Stimulated activated CD4-positive, alpha-beta T cell treated with anti-CD3 and anti-CD28 coated beads, TNF-alpha, amount 100 ng/mL, for 24 hours (primary cell): ENCODE measurements at regions not wholly inside any gene's neighbourhood (a gene's known extent, or its start where the extent isn't known, plus 50 kb on each side); places are given as distances from the start of the nearest gene placed in this dataset.

Experiments used
- DNase-seq, 3 experiments: peaks; one replicate each; pipeline ENCODE4 v3.0.0-alpha.2; 2020; ENCODE audit warnings: low read depth in 3 of 3

DNA sequence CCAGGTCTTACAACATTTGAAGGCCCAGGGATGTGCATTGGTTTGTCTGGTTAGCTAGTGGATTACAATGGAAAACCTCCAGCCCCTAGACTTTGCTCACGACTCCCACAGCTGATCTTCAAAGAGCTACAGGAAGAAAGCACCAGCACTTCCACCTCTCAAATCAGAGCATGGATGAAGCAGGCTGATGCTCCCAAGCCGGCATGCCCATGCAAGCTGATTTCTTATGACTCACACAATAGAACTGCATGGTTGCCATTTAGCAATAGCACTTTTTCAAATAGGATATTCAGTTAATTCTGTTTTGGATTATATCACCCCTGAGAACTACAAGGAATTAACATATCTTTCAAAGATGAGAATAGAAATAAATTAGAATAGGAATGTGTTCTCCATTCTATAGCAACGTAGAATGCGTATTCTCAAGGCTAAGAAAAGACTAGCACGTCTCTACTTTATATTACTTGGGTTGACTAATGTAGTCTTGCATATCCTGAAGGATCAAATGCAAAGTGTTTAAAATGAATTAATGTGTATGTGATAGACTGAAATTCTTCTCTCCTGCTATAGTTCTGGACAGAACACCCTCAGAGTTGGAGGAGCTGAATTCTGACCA, 292.4 kb downstream of the TRIB2 start:
- DNase-seq: no peak

- DNase-seq: no peak
Observed at GRCh38 chr2:13010283-13010682, 293.5 kb downstream of the TRIB2 start.

DNA sequence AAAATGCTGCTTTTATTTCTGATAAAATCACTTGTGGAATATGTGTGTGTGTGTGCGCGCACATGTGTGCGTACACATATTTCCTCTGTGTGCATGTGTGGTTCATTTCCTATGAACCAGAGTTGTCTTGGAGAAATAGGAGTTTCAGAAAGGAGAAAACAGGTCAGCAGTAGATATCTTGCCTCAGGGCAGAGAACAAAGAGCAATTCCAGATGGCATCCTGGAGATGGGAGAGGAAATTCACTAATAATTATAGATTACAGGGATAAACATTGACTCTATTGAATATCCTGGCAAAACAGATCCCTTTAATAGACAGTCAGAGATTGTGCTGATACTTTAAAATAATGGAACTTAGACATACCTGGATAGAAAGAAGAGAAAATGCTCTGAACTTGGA, 298.0 kb downstream of the TRIB2 start:
- no peak for DNase-seq

DNA sequence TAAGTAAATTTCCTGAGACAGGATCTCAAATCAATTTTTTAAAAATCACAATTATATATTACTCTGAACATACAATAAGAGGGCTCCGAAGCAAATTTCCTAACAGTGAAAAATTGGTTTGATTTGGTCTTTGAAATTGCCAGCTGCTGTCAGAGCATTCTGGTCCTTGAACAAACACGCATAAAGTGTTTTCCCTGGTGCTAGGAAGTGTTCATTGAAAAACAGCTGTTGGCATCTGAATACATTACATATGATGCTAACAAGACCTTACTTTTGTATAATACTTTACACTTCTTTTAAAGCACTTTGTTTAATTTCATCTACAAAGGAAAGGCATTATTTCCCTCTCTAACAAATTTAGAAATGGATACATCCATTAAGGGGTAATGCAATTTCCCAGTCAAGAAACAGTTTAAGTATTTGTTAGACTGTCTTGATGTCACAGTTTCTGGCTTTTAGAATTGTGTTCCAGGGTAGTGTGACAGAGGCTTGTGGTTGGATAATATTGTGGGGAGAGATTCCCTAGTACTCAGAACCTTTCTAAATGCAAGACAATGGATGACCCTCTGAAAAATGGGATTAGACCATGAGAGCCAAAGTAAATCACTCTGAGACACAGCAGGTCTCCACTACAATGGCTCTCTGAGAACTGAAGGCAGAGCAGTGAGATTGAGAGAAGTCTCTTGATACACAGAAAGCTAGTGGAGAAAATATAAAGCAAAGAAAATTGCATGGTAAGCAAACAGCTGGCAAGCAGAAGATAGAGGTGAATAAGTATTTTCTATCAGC, 299.0 kb downstream of the TRIB2 start:
- DNase-seq: no peak

GRCh38 chr2:13018490-13018889, 301.8 kb downstream of the TRIB2 start:
- DNase-seq: no peak

GRCh38 chr2:13019781-13020180, 303.0 kb downstream of the TRIB2 start:
- no peak for DNase-seq

DNA sequence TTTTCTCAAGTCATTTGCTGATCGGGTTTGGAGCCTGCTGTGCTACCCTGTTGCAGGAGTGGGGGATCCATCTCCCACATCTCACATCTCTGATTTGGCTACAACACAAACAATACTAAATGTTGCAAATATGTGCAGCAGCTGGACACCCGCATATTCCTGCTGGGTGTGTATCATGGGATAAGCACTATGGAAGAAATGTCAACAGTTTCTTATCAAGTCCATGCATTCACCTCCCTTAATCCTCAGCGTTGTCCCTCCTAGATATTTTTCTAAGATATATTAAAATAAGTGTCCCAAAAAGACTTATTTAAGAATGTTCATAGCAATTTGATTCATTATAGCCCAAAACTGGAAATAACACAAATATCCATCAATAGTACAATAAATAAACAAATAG, 303.7 kb downstream of the TRIB2 start:
- no peak for DNase-seq

DNA sequence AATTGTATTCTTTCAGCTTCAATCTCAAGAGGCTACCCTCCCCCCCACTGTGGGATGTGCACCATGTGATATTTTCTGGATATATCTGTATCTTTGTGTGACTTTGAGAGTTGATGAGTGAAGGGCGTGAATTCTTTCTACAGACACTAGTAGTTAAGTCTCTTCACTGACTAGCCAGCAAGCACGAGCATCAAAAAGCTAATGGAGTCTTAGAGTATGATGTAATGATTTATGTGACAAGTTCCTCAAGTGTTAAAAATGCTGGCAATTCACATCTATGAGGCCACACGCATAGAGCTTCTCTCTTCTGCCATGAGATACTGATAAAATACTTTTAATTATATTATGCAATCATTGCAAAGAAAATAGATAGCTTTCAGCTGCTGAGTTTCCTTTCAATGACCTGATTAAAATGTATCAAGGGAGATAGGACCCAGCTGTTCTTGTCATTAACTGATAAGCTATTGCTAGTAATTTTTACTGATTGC, 304.8 kb downstream of the TRIB2 start:
- DNase-seq: no peak

GRCh38 chr2:13030606-13031005, 313.9 kb downstream of the TRIB2 start:
- no peak for DNase-seq

GRCh38 chr2:13034861-13035260, 318.1 kb downstream of the TRIB2 start:
- DNase-seq: no peak

- DNase-seq: no peak
Observed at GRCh38 chr2:13035866-13036265, 319.1 kb downstream of the TRIB2 start.

GRCh38 chr2:13040043-13040442, 323.3 kb downstream of the TRIB2 start:
- DNase-seq: no peak

- DNase-seq: no peak
Observed at GRCh38 chr2:13046557-13047165, 329.9 kb downstream of the TRIB2 start.

DNA sequence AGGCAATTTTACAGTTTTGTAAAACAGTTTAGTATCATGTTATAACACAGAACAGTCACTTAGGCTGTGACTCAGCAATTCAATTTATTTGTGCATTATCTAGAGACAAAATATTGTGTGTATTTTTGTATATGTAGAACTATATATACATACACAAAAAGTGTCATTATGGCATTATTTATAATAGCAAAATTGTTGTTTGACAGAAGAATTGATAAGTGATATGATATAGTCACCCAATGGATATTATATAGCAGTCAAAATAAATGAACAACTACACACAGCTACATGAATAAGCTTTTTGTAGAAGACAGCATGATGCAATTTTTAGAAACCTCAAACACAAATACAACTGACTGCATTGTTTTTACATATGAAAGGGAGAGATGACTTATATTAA, 334.0 kb downstream of the TRIB2 start:
- no peak for DNase-seq

DNA sequence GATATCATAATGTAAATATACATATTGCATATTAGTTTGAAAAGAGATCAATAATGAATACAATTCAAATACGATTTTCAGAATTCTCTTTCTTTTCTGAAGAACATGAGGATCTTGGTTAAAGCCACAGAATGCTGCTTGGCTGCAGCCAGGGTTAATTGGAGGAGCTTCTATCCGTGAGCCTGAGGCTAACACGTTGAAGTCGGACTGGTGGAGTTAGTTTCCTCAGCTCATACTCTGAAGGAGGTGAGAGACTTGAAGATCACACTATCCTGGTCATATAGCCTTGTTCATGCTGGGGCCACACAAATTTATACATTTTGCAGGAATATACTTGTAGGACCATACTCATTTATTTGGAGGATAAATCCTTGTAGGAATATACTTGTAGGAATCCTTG, 335.8 kb downstream of the TRIB2 start:
- no peak for DNase-seq

GRCh38 chr2:13056259-13056843, 339.6 kb downstream of the TRIB2 start:
- DNase-seq: no peak

DNA sequence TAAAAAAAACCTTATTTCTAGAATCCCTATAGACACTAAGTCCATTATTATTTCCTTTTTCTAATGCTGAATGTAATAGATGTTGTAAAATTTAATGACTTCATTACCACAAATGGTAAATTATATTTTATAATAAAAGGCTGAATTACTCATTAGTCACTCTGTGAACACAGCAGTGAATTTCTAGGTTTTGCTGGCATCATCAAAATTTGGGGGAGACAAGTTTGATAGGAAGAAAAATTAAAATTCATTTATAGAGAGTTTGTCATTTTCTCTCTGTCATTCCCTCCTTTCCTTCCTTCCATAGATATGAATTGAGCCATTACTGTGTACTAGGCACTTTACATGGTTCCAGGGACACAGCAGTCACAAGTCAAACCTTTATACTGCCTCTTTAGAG, 340.9 kb downstream of the TRIB2 start:
- no peak for DNase-seq

GRCh38 chr2:13066676-13067075, 349.9 kb downstream of the TRIB2 start:
- no peak for DNase-seq

DNA sequence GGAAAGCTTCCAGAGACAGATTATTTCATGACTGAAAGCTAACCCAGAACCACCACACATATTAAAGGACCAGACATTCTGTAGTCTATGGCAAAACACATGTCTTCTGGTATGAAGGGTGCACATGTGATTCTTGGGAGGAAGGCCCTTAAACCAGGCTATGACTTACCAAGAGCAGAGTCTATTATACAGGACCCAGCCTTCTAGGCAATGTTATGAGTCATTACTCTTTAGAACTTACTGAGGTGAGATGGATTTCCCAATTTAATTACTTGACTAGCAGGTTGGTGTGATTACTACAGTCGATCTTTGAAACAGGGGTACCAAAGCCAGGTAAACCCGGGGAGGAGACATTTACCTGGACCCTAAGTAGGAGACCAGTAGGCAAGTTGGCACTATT, 350.8 kb downstream of the TRIB2 start:
- DNase-seq: no peak

DNA sequence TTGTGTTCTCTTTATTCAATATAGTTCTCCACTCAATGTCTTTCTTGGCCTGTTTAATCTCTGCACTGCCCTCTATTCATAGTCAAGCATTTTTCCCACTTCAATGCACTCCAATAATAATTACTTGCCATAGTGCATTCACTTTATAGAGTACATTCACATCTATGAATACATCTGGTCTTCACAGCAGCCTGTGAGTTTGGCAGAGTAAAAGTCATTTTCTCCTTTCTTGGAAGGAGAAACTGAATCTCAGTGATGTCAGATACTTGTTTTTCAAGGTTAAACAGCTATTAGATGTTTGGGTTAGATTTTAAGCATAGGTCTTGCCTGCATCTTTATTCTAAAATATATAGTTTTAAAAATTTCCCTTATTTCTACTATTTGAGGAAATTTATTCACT, 373.2 kb downstream of the TRIB2 start:
- DNase-seq: no peak

GRCh38 chr2:13091455-13091854, 374.7 kb downstream of the TRIB2 start:
- no peak for DNase-seq

- DNase-seq: no peak
Observed at GRCh38 chr2:13091861-13092378, 375.2 kb downstream of the TRIB2 start.
